IMR-90 (cell line): ENCODE measurements at regions not wholly inside any gene's neighbourhood (a gene's known extent, or its start where the extent isn't known, plus 50 kb on each side); places are given as distances from the start of the nearest gene placed in this dataset.

Experiments
- ATAC-seq: fragments of 200-7000 bp; cut with Tn5 transposase; 2 replicates; pipeline ENCODE4 v1.9.1; 2020; ENCODE audit warnings: low read depth, mild to moderate bottlenecking, moderate library complexity
- BruUV-seq: library from RNA; stranded (reverse); fragments of 400-500 nt; replicated peaks from 2 replicates; lab custom pipeline; 2021; lab: Mats Ljungman, UMichigan
- CTCF ChIA-PET: fragments of 300-600 bp; formaldehyde crosslinking; extraction: SDS; loops from one replicate; lab custom pipeline; 2021; ENCODE audit warnings: antibody characterized with exemption; lab: Yijun Ruan, JAX
- POLR2A ChIA-PET: fragments of 300-600 bp; sonication (Branson Sonifier 250); formaldehyde crosslinking; loops from one replicate; lab custom pipeline; 2022; ENCODE audit warnings: antibody characterized with exemption; ENCODE audit not compliant: unreplicated experiment; lab: Charles Lee
- DNase-seq: peaks from one replicate; pipeline ENCODE4 v3.0.0; 2013
- H2AFZ ChIP-seq: replicated peaks from 2 replicates; pipeline ENCODE3; 2013; ENCODE audit warnings: low read length, mild to moderate bottlenecking; ENCODE audit not compliant: poor library complexity
- H2AK5ac ChIP-seq: 2 replicates; pipeline ENCODE4 v1.6.1; 2013; ENCODE audit warnings: low read depth, low read length, inconsistent platforms
- H2AK9ac ChIP-seq: replicated peaks from 2 replicates; pipeline ENCODE3; 2013; ENCODE audit warnings: mild to moderate bottlenecking, low read depth, low read length, moderate library complexity; ENCODE audit not compliant: poor library complexity
- H2BK120ac ChIP-seq: 2 replicates; pipeline ENCODE4 v1.6.1; 2013; ENCODE audit warnings: low read depth, low read length, inconsistent platforms
- H2BK15ac ChIP-seq: 3 replicates; pipeline ENCODE4 v1.6.1; 2013; ENCODE audit warnings: low read depth, low read length, inconsistent platforms
- H2BK20ac ChIP-seq: 2 replicates; pipeline ENCODE4 v1.6.1; 2013; ENCODE audit warnings: low read depth, mild to moderate bottlenecking, inconsistent platforms, low read length, moderate library complexity
- H2BK5ac ChIP-seq: 2 replicates; pipeline ENCODE4 v1.6.1; 2013; ENCODE audit warnings: mild to moderate bottlenecking, low read depth, low read length, inconsistent platforms; ENCODE audit not compliant: poor library complexity, severe bottlenecking
- H3K14ac ChIP-seq: replicated peaks from 2 replicates; pipeline ENCODE4 v1.6.1; 2013; ENCODE audit warnings: low read depth, low read length, inconsistent platforms
- H3K18ac ChIP-seq: 2 replicates; pipeline ENCODE4 v1.6.1; 2013; ENCODE audit warnings: low read depth, low read length, control low read depth
- H3K23ac ChIP-seq: 2 replicates; pipeline ENCODE4 v1.6.1; 2013; ENCODE audit warnings: low read depth, low read length, inconsistent platforms
- H3K27ac ChIP-seq: 2 replicates; pipeline ENCODE4 v1.5.1; 2013; ENCODE audit warnings: mild to moderate bottlenecking, control low read depth, low read length; ENCODE audit not compliant: insufficient read depth
- H3K27me3 ChIP-seq: 2 replicates; pipeline ENCODE4 v1.6.1; 2013; ENCODE audit warnings: low read length; ENCODE audit not compliant: control insufficient read depth, insufficient read depth
- H3K36me3 ChIP-seq: 2 replicates; pipeline ENCODE4 v1.6.1; 2013; ENCODE audit warnings: low read length, mixed read lengths; ENCODE audit not compliant: control insufficient read depth, insufficient read depth
- H3K4ac ChIP-seq: 2 replicates; pipeline ENCODE4 v1.6.1; 2013; ENCODE audit warnings: low read depth, low read length, inconsistent platforms
- H3K4me1 ChIP-seq: 2 replicates; pipeline ENCODE4 v1.6.1; 2013; ENCODE audit warnings: low read length, mixed read lengths; ENCODE audit not compliant: control insufficient read depth, insufficient read depth
- H3K4me2 ChIP-seq: 2 replicates; pipeline ENCODE4 v1.6.1; 2013; ENCODE audit warnings: low read depth, mild to moderate bottlenecking, control low read depth, low read length, moderate library complexity
- H3K4me3 ChIP-seq: 2 replicates; pipeline ENCODE4 v1.5.1; 2013; ENCODE audit warnings: low read depth, mild to moderate bottlenecking, control low read depth, low read length, moderate library complexity; ENCODE audit not compliant: insufficient read depth
- H3K56ac ChIP-seq: 2 replicates; pipeline ENCODE4 v1.6.1; 2013; ENCODE audit warnings: low read length, inconsistent platforms; ENCODE audit not compliant: insufficient read depth; ENCODE audit errors: extremely low read depth
- H3K79me1 ChIP-seq, 2 experiments: 2 replicates each; pipeline ENCODE4 v1.6.1; 2013; ENCODE audit warnings: low read length in 2 of 2, inconsistent platforms in 1 of 2, low read depth in 1 of 2
- H3K9ac ChIP-seq: 2 replicates; pipeline ENCODE4 v1.6.1; 2013; ENCODE audit warnings: low read depth, low read length, control low read depth
- H3K9me1 ChIP-seq: 2 replicates; pipeline ENCODE4 v1.6.1; 2013; ENCODE audit warnings: low read length, inconsistent platforms; ENCODE audit not compliant: insufficient read depth
- H3K9me3 ChIP-seq: 2 replicates; pipeline ENCODE4 v1.6.1; 2013; ENCODE audit warnings: low read length; ENCODE audit not compliant: control insufficient read depth, insufficient read depth
- H4K20me1 ChIP-seq: 2 replicates; pipeline ENCODE4 v1.6.1; 2013; ENCODE audit warnings: low read length, inconsistent platforms; ENCODE audit not compliant: insufficient read depth
- H4K5ac ChIP-seq: 2 replicates; pipeline ENCODE4 v1.6.1; 2013; ENCODE audit warnings: mild to moderate bottlenecking, low read depth, low read length, control low read depth
- H4K8ac ChIP-seq, 2 experiments: 2 replicates each; pipeline ENCODE4 v1.6.1; 2013; ENCODE audit warnings: low read depth in 2 of 2, low read length in 2 of 2, control low read depth in 1 of 2, inconsistent platforms in 1 of 2
- H4K91ac ChIP-seq: 2 replicates; pipeline ENCODE4 v1.6.1; 2013; ENCODE audit warnings: low read depth, low read length, inconsistent platforms; ENCODE audit not compliant: insufficient read depth
- RCOR1 ChIP-seq: IDR thresholded peaks from 2 replicates; pipeline ENCODE4 v1.6.1; 2012; ENCODE audit warnings: mild to moderate bottlenecking, low read length, improper control_type of control experiment; ENCODE audit not compliant: insufficient replicate concordance
- WGBS, 2 experiments: methylation state at CpG; one replicate each; pipeline versions ENCODE4 v1.1.5 to v1.1.7; 2013; ENCODE audit warnings: missing lambda C conversion rate in 2 of 2; ENCODE audit not compliant: insufficient read length in 1 of 2; ENCODE audit errors: extremely low coverage in 2 of 2; 5-methylcytosine and 5-hydroxymethylcytosine counted together
- dilution Hi-C: fragments of 300-500 bp; cut with HindIII; formaldehyde crosslinking; loops from one replicate; pipeline ENCODE4 v1.14.3; 2018; ENCODE audit warnings: low sequenced_read_pairs; ENCODE audit not compliant: unreplicated experiment
- in situ Hi-C: fragments of 300-500 bp; cut with MboI; formaldehyde crosslinking; loops from 3 replicates; pipeline ENCODE4 v1.14.3; 2019; ENCODE audit warnings: low sequenced_read_pairs, inconsistent platforms, mixed read lengths
- intact Hi-C: fragments of 100-400 bp; cut with micrococcal nuclease; formaldehyde crosslinking; loops from 2 replicates; pipeline ENCODE4 v1.10.0; 2022

- no peak overlapping the region for H2BK20ac ChIP-seq
- no peaks in the 10 kb centered on the region for H4K20me1 ChIP-seq
- no peaks in the 10 kb centered on the region for H3K36me3 ChIP-seq
- H3K18ac ChIP-seq, result no peak overlapping the region
- no peak overlapping the region for H3K4me3 ChIP-seq
- no peaks in the 10 kb centered on the region for H3K27me3 ChIP-seq
- POLR2A ChIA-PET, result no interaction called here
- no CpG with 5 or more reads among the region's 5 CpGs for WGBS, 2 experiments
- CTCF ChIA-PET, result no interaction called here
- no peak overlapping the region for H2BK15ac ChIP-seq
- H2AK9ac ChIP-seq, result no peak overlapping the region
- H2AK5ac ChIP-seq, result no peak overlapping the region
- H3K4me2 ChIP-seq, result no peak overlapping the region
- dilution Hi-C loops, result no loop called here
- no peak overlapping the region for H3K27ac ChIP-seq
- no peaks in the 10 kb centered on the region for H3K9me1 ChIP-seq
- peaks cover 25% of the 10 kb centered on the region for H3K9me3 ChIP-seq
- ATAC-seq (no peak), DNase-seq (no peak)
- H3K56ac ChIP-seq, result no peak overlapping the region
- H4K8ac ChIP-seq, result no peak overlapping the region
- no peak overlapping the region for H2BK120ac ChIP-seq
- H3K4ac ChIP-seq, result no peak overlapping the region
- BruUV-seq, result no TSS peak
- no peak overlapping the region for H2BK5ac ChIP-seq
- no peak overlapping the region for H3K23ac ChIP-seq
- intact Hi-C loops, result no loop called here
- no peaks in the 10 kb centered on the region for H3K79me1 ChIP-seq
- no peak overlapping the region for H3K9ac ChIP-seq
- H3K4me1 ChIP-seq, result no peaks in the 10 kb centered on the region
- no peak overlapping the region for H4K91ac ChIP-seq
- in situ Hi-C loops, result no loop called here
- no peak overlapping the region for H3K14ac ChIP-seq
- no peak overlapping the region for H2AFZ ChIP-seq
- no peak overlapping the region for H4K5ac ChIP-seq
- no peak for TF ChIP-seq RCOR1
These were observed 458.0 kb downstream of the HAPSTR1 start for GRCh38 chr16:9549487-9549886.
